ENCODE measurements at regions not wholly inside any gene's neighbourhood (a gene's known extent, or its start where the extent isn't known, plus 50 kb on each side); places are given as distances from the start of the nearest gene placed in this dataset.

DNA sequence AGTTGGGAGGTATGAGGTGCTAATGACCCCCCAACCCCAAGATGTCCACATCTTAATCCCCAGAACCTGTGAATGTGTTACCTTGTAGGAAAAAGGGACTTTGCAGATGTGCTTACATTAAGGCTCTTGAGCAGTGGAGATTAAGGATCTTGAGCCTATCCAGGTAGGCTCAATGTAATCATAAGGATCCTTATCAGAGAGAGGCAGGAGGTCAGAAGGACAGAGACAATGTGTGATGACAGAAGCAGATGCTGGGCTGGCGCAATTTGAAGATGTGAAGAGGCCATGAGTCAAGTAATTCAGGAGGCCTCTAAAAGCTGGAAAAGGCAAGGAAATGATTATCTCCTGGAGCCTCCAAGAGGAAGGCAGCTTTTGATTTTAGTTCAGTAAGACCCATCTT lies 90.4 kb upstream of the MAX start:
- TF ChIP-seq, protein P1, sequence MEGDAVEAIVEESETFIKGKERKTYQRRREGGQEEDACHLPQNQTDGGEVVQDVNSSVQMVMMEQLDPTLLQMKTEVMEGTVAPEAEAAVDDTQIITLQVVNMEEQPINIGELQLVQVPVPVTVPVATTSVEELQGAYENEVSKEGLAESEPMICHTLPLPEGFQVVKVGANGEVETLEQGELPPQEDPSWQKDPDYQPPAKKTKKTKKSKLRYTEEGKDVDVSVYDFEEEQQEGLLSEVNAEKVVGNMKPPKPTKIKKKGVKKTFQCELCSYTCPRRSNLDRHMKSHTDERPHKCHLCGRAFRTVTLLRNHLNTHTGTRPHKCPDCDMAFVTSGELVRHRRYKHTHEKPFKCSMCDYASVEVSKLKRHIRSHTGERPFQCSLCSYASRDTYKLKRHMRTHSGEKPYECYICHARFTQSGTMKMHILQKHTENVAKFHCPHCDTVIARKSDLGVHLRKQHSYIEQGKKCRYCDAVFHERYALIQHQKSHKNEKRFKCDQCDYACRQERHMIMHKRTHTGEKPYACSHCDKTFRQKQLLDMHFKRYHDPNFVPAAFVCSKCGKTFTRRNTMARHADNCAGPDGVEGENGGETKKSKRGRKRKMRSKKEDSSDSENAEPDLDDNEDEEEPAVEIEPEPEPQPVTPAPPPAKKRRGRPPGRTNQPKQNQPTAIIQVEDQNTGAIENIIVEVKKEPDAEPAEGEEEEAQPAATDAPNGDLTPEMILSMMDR (conservative IDR thresholded peaks at IDR 0.05; ENCODE audit: low read length), result no peak
- no peak for TF ChIP-seq EZH2phosphoT487 (IDR thresholded peaks at IDR 0.05; ENCODE audit: borderline replicate concordance)
